SK-N-SH treated with all-trans-retinoic acid at 6 μM for 48 hours (cell line): ENCODE measurements at regions not wholly inside any gene's neighbourhood (a gene's known extent, or its start where the extent isn't known, plus 50 kb on each side); places are given as distances from the start of the nearest gene placed in this dataset.

ENCODE experiments used
- ATAC-seq: fragments of 200-7000 bp; cut with Tn5 transposase; 3 replicates; pipeline ENCODE4 v1.9.1; 2020; ENCODE audit warnings: mild to moderate bottlenecking, moderate library complexity
- BACH2 ChIP-seq: fragments of 250-450 bp; sonication (Bioruptor Pico); IDR thresholded peaks from 2 replicates; pipeline ENCODE4 v1.9.0; 2021; ENCODE audit warnings: mild to moderate bottlenecking, borderline replicate concordance
- CREB5 ChIP-seq: fragments of 250-450 bp; sonication (Bioruptor Pico); IDR thresholded peaks from 2 replicates; pipeline ENCODE4 v1.5.1; 2020; ENCODE audit warnings: low read depth, mild to moderate bottlenecking, moderate library complexity
- CSDC2 ChIP-seq: fragments of 250-450 bp; sonication (Bioruptor Pico); IDR thresholded peaks from 2 replicates; pipeline ENCODE4 v1.5.0; 2020; ENCODE audit warnings: mild to moderate bottlenecking, moderate library complexity
- ESRRG ChIP-seq: fragments of 250-450 bp; sonication (Bioruptor Pico); IDR thresholded peaks from 2 replicates; pipeline ENCODE4 v1.6.1; 2021; ENCODE audit warnings: mild to moderate bottlenecking
- GLIS3 ChIP-seq: fragments of 250-450 bp; sonication (Bioruptor Pico); IDR thresholded peaks from 2 replicates; pipeline ENCODE4 v1.5.0; 2020; ENCODE audit warnings: mild to moderate bottlenecking, moderate library complexity
- ISL1 ChIP-seq: fragments of 250-450 bp; sonication (Bioruptor Pico); IDR thresholded peaks from 2 replicates; pipeline ENCODE4 v2.1.2; 2022; ENCODE audit warnings: mild to moderate bottlenecking, moderate library complexity
- PATZ1 ChIP-seq: fragments of 250-450 bp; sonication (Bioruptor Pico); IDR thresholded peaks from 2 replicates; pipeline ENCODE4 v1.8.0; 2020; ENCODE audit warnings: mild to moderate bottlenecking, moderate library complexity, borderline replicate concordance
- PPARA ChIP-seq: fragments of 250-450 bp; sonication (Bioruptor Pico); IDR thresholded peaks from 2 replicates; pipeline ENCODE4 v1.5.0; 2020; ENCODE audit warnings: mild to moderate bottlenecking, borderline replicate concordance
- RARB ChIP-seq: fragments of 250-450 bp; sonication (Bioruptor Pico); IDR thresholded peaks from 2 replicates; pipeline ENCODE4 v1.8.0; 2021; ENCODE audit warnings: mild to moderate bottlenecking, moderate library complexity
- TCF4 ChIP-seq: fragments of 250-450 bp; sonication (Bioruptor Pico); IDR thresholded peaks from 2 replicates; pipeline ENCODE4 v1.8.0; 2021; ENCODE audit warnings: mild to moderate bottlenecking, moderate library complexity, borderline replicate concordance
- TOX ChIP-seq: fragments of 250-450 bp; sonication (Bioruptor Pico); IDR thresholded peaks from 2 replicates; pipeline ENCODE4 v1.8.0; 2021; ENCODE audit warnings: mild to moderate bottlenecking, moderate library complexity, borderline replicate concordance
- ZC3H10 ChIP-seq: fragments of 250-450 bp; sonication (Bioruptor Pico); IDR thresholded peaks from 2 replicates; pipeline ENCODE4 v1.5.1; 2021; ENCODE audit warnings: mild to moderate bottlenecking, moderate library complexity
- ZFP3 ChIP-seq: fragments of 250-450 bp; sonication (Bioruptor Pico); IDR thresholded peaks from 2 replicates; pipeline ENCODE4 v1.5.0; 2020; ENCODE audit warnings: mild to moderate bottlenecking, moderate library complexity
- ZNF565 ChIP-seq: fragments of 450-650 bp; formaldehyde crosslinking; conservative IDR thresholded peaks from 2 replicates; pipeline ENCODE4 v1.5.0; 2020; ENCODE audit warnings: low read depth, mild to moderate bottlenecking, moderate library complexity
- ZNF70 ChIP-seq: fragments of 450-650 bp; formaldehyde crosslinking; IDR thresholded peaks from 2 replicates; pipeline ENCODE4 v1.5.0; 2020; ENCODE audit warnings: mild to moderate bottlenecking, moderate library complexity
- ZNF8 ChIP-seq: fragments of 450-650 bp; formaldehyde crosslinking; IDR thresholded peaks from 2 replicates; pipeline ENCODE4 v1.5.0; 2020; ENCODE audit warnings: mild to moderate bottlenecking, moderate library complexity
- TF ChIP-seq, protein P1 (sequence below): fragments of 250-450 bp; sonication (Bioruptor Pico); IDR thresholded peaks from 2 replicates; pipeline ENCODE4 v1.8.0; 2021; ENCODE audit warnings: low read depth, mild to moderate bottlenecking, moderate library complexity, borderline replicate concordance
- TF ChIP-seq, protein P2 (sequence below): fragments of 250-450 bp; sonication (Bioruptor Pico); IDR thresholded peaks from 2 replicates; pipeline ENCODE4 v1.5.1; 2021; ENCODE audit warnings: mild to moderate bottlenecking, moderate library complexity
- TF ChIP-seq, protein P3 (sequence below): fragments of 250-450 bp; sonication (Bioruptor Pico); IDR thresholded peaks from 2 replicates; pipeline ENCODE4 v1.5.0; 2020; ENCODE audit warnings: mild to moderate bottlenecking, moderate library complexity

DNA sequence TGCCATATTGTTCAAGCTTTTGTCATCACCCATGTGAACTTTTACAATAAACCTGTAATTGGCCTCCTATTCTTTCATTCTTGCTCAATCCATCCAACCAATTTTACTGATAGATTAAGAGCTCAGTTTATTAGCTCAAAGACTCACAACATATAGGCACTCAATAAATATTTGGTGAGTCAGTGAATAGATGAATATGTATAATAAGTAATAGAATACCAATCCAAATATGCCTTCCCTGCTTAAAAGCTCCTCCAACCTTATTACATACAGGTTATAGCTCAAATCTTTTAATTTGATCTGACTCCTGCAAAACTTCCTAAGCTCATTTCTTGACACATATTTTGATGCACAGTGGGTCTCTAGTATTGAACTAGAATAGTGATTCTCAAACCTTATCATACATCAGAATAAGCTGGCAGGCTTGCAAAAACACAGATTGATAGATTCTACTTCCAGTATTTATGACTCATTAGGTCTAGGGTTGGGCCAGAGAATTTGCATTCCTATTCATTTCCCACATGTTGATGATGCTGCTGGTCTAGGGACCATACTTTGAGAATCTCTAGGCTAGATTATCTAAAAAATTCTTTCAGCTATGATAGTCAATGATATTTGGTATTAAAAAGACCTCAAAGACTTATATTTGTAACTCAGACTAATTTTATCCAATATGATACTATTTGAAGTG is 114.4 kb downstream of the PCTP start (continued):
- TF ChIP-seq ZNF565 (no peak), TCF4 (CRISPR knock-in tag) (no peak), BACH2 (no peak), ISL1 (CRISPR knock-in tag) (no peak), ZFP3 (CRISPR knock-in tag) (no peak), TOX (CRISPR knock-in tag) (no peak), CREB5 (CRISPR knock-in tag) (no peak)
- TF ChIP-seq, protein P1, sequence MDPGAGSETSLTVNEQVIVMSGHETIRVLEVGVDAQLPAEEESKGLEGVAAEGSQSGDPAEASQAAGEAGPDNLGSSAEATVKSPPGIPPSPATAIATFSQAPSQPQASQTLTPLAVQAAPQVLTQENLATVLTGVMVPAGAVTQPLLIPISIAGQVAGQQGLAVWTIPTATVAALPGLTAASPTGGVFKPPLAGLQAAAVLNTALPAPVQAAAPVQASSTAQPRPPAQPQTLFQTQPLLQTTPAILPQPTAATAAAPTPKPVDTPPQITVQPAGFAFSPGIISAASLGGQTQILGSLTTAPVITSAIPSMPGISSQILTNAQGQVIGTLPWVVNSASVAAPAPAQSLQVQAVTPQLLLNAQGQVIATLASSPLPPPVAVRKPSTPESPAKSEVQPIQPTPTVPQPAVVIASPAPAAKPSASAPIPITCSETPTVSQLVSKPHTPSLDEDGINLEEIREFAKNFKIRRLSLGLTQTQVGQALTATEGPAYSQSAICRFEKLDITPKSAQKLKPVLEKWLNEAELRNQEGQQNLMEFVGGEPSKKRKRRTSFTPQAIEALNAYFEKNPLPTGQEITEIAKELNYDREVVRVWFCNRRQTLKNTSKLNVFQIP (CRISPR knock-in tag) = no peak

- TF ChIP-seq GLIS3 (CRISPR knock-in tag) (no peak), ZNF8 (CRISPR knock-in tag) (no peak), ESRRG (CRISPR knock-in tag) (no peak)
- TF ChIP-seq, protein P2, sequence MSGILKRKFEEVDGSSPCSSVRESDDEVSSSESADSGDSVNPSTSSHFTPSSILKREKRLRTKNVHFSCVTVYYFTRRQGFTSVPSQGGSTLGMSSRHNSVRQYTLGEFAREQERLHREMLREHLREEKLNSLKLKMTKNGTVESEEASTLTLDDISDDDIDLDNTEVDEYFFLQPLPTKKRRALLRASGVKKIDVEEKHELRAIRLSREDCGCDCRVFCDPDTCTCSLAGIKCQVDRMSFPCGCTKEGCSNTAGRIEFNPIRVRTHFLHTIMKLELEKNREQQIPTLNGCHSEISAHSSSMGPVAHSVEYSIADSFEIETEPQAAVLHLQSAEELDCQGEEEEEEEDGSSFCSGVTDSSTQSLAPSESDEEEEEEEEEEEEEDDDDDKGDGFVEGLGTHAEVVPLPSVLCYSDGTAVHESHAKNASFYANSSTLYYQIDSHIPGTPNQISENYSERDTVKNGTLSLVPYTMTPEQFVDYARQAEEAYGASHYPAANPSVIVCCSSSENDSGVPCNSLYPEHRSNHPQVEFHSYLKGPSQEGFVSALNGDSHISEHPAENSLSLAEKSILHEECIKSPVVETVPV (CRISPR knock-in tag) = no peak
- no peak for ATAC-seq
These were observed 119.2 kb downstream of the PCTP start for GRCh38 chr17:55870044-55870443.

GRCh38 chr17:55872374-55872773 is 121.5 kb downstream of the PCTP start:
- TF ChIP-seq ZC3H10 (CRISPR knock-in tag) (no peak), CSDC2 (CRISPR knock-in tag) (no peak), CREB5 (CRISPR knock-in tag) (no peak), ISL1 (CRISPR knock-in tag) (no peak), ZNF70 (CRISPR knock-in tag) (no peak), TCF4 (CRISPR knock-in tag) (no peak), PPARA (CRISPR knock-in tag) (no peak), ZNF8 (CRISPR knock-in tag) (no peak), GLIS3 (CRISPR knock-in tag) (no peak), PATZ1 (no peak), RARB (CRISPR knock-in tag) (no peak), ESRRG (CRISPR knock-in tag) (no peak), ZFP3 (CRISPR knock-in tag) (no peak)
- TF ChIP-seq, protein P2 (CRISPR knock-in tag) = no peak
- TF ChIP-seq, protein P3, sequence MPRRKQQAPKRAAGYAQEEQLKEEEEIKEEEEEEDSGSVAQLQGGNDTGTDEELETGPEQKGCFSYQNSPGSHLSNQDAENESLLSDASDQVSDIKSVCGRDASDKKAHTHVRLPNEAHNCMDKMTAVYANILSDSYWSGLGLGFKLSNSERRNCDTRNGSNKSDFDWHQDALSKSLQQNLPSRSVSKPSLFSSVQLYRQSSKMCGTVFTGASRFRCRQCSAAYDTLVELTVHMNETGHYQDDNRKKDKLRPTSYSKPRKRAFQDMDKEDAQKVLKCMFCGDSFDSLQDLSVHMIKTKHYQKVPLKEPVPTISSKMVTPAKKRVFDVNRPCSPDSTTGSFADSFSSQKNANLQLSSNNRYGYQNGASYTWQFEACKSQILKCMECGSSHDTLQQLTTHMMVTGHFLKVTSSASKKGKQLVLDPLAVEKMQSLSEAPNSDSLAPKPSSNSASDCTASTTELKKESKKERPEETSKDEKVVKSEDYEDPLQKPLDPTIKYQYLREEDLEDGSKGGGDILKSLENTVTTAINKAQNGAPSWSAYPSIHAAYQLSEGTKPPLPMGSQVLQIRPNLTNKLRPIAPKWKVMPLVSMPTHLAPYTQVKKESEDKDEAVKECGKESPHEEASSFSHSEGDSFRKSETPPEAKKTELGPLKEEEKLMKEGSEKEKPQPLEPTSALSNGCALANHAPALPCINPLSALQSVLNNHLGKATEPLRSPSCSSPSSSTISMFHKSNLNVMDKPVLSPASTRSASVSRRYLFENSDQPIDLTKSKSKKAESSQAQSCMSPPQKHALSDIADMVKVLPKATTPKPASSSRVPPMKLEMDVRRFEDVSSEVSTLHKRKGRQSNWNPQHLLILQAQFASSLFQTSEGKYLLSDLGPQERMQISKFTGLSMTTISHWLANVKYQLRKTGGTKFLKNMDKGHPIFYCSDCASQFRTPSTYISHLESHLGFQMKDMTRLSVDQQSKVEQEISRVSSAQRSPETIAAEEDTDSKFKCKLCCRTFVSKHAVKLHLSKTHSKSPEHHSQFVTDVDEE (CRISPR knock-in tag) = no peak
- TF ChIP-seq, protein P1 (CRISPR knock-in tag) = no peak
- no peak for ATAC-seq
